H1 (cell line): ENCODE measurements at regions not wholly inside any gene's neighbourhood (a gene's known extent, or its start where the extent isn't known, plus 50 kb on each side); places are given as distances from the start of the nearest gene placed in this dataset.

Source experiments
- CBX5 ChIP-seq: fragments of 300-800, 300-1000 bp; sonication (generic); IDR thresholded peaks from 2 replicates; pipeline ENCODE4 v1.7.1; 2016; ENCODE audit warnings: antibody characterized with exemption, low read length, low read depth
- CTBP2 ChIP-seq: IDR thresholded peaks from 2 replicates; pipeline ENCODE4 v1.7.0; 2011; ENCODE audit warnings: borderline replicate concordance, mild to moderate bottlenecking, moderate library complexity, mixed read lengths, low read length; ENCODE audit not compliant: insufficient read depth, insufficient read length
- FOSL1 ChIP-seq: IDR thresholded peaks from 2 replicates; pipeline ENCODE4 v1.6.1; 2011; ENCODE audit warnings: mild to moderate bottlenecking, low read depth, low read length, moderate library complexity; ENCODE audit not compliant: insufficient read depth
- RFX5 ChIP-seq: IDR thresholded peaks from 2 replicates; pipeline ENCODE4 v1.6.1; 2011; ENCODE audit warnings: low read depth, low read length, improper control_type of control experiment, borderline replicate concordance
- RNF2 ChIP-seq: fragments of 200-900, 300-1000 bp; sonication (generic); IDR thresholded peaks from 2 replicates; pipeline ENCODE4 v1.7.1; 2016; ENCODE audit warnings: borderline replicate concordance, low read depth, mild to moderate bottlenecking, antibody characterized with exemption, low read length; ENCODE audit not compliant: poor library complexity, severe bottlenecking; ENCODE audit errors: missing control alignments
- SIRT6 ChIP-seq: IDR thresholded peaks from one replicate; pipeline ENCODE4 v1.7.1; 2012; ENCODE audit warnings: low read length, inconsistent platforms
- SRF ChIP-seq: IDR thresholded peaks from 2 replicates; pipeline ENCODE4 v1.6.1; 2011; ENCODE audit warnings: mild to moderate bottlenecking, low read depth, low read length, moderate library complexity
- TF ChIP-seq, protein P1 (sequence below): fragments of 300-600 bp; sonication (generic); IDR thresholded peaks from 2 replicates; pipeline ENCODE4 v1.7.1; 2012; ENCODE audit warnings: low read length, moderate library complexity, mild to moderate bottlenecking, inconsistent platforms; ENCODE audit not compliant: insufficient replicate concordance
- TF ChIP-seq, protein P2 (sequence below), 3 experiments: IDR thresholded peaks; 1 replicate in 2 of 3; 2 replicates in 1 of 3; pipeline versions ENCODE4 v1.5.1 to v1.6.1; 2011; ENCODE audit warnings: low read length in 3 of 3, mild to moderate bottlenecking in 3 of 3, inconsistent platforms in 2 of 3, low read depth in 1 of 3, moderate library complexity in 1 of 3; ENCODE audit not compliant: insufficient read depth in 1 of 3; ENCODE audit errors: control extremely low read depth in 1 of 3

- TF ChIP-seq, protein P1, sequence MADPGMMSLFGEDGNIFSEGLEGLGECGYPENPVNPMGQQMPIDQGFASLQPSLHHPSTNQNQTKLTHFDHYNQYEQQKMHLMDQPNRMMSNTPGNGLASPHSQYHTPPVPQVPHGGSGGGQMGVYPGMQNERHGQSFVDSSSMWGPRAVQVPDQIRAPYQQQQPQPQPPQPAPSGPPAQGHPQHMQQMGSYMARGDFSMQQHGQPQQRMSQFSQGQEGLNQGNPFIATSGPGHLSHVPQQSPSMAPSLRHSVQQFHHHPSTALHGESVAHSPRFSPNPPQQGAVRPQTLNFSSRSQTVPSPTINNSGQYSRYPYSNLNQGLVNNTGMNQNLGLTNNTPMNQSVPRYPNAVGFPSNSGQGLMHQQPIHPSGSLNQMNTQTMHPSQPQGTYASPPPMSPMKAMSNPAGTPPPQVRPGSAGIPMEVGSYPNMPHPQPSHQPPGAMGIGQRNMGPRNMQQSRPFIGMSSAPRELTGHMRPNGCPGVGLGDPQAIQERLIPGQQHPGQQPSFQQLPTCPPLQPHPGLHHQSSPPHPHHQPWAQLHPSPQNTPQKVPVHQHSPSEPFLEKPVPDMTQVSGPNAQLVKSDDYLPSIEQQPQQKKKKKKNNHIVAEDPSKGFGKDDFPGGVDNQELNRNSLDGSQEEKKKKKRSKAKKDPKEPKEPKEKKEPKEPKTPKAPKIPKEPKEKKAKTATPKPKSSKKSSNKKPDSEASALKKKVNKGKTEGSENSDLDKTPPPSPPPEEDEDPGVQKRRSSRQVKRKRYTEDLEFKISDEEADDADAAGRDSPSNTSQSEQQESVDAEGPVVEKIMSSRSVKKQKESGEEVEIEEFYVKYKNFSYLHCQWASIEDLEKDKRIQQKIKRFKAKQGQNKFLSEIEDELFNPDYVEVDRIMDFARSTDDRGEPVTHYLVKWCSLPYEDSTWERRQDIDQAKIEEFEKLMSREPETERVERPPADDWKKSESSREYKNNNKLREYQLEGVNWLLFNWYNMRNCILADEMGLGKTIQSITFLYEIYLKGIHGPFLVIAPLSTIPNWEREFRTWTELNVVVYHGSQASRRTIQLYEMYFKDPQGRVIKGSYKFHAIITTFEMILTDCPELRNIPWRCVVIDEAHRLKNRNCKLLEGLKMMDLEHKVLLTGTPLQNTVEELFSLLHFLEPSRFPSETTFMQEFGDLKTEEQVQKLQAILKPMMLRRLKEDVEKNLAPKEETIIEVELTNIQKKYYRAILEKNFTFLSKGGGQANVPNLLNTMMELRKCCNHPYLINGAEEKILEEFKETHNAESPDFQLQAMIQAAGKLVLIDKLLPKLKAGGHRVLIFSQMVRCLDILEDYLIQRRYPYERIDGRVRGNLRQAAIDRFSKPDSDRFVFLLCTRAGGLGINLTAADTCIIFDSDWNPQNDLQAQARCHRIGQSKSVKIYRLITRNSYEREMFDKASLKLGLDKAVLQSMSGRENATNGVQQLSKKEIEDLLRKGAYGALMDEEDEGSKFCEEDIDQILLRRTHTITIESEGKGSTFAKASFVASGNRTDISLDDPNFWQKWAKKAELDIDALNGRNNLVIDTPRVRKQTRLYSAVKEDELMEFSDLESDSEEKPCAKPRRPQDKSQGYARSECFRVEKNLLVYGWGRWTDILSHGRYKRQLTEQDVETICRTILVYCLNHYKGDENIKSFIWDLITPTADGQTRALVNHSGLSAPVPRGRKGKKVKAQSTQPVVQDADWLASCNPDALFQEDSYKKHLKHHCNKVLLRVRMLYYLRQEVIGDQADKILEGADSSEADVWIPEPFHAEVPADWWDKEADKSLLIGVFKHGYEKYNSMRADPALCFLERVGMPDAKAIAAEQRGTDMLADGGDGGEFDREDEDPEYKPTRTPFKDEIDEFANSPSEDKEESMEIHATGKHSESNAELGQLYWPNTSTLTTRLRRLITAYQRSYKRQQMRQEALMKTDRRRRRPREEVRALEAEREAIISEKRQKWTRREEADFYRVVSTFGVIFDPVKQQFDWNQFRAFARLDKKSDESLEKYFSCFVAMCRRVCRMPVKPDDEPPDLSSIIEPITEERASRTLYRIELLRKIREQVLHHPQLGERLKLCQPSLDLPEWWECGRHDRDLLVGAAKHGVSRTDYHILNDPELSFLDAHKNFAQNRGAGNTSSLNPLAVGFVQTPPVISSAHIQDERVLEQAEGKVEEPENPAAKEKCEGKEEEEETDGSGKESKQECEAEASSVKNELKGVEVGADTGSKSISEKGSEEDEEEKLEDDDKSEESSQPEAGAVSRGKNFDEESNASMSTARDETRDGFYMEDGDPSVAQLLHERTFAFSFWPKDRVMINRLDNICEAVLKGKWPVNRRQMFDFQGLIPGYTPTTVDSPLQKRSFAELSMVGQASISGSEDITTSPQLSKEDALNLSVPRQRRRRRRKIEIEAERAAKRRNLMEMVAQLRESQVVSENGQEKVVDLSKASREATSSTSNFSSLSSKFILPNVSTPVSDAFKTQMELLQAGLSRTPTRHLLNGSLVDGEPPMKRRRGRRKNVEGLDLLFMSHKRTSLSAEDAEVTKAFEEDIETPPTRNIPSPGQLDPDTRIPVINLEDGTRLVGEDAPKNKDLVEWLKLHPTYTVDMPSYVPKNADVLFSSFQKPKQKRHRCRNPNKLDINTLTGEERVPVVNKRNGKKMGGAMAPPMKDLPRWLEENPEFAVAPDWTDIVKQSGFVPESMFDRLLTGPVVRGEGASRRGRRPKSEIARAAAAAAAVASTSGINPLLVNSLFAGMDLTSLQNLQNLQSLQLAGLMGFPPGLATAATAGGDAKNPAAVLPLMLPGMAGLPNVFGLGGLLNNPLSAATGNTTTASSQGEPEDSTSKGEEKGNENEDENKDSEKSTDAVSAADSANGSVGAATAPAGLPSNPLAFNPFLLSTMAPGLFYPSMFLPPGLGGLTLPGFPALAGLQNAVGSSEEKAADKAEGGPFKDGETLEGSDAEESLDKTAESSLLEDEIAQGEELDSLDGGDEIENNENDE: no peak
- TF ChIP-seq SRF (no peak), CBX5 (no peak), RFX5 (no peak), FOSL1 (no peak), RNF2 (no peak), SIRT6 (no peak), CTBP2 (no peak)
- TF ChIP-seq, protein P2, sequence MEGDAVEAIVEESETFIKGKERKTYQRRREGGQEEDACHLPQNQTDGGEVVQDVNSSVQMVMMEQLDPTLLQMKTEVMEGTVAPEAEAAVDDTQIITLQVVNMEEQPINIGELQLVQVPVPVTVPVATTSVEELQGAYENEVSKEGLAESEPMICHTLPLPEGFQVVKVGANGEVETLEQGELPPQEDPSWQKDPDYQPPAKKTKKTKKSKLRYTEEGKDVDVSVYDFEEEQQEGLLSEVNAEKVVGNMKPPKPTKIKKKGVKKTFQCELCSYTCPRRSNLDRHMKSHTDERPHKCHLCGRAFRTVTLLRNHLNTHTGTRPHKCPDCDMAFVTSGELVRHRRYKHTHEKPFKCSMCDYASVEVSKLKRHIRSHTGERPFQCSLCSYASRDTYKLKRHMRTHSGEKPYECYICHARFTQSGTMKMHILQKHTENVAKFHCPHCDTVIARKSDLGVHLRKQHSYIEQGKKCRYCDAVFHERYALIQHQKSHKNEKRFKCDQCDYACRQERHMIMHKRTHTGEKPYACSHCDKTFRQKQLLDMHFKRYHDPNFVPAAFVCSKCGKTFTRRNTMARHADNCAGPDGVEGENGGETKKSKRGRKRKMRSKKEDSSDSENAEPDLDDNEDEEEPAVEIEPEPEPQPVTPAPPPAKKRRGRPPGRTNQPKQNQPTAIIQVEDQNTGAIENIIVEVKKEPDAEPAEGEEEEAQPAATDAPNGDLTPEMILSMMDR (IDR thresholded peaks at IDR 0.05; ENCODE audit: control extremely low read depth in 1 of 3, insufficient read depth in 1 of 3, low read depth in 1 of 3, low read length in 3 of 3): no peak
Measured at GRCh38 chrX:39960219-39960618, 137.5 kb downstream of the BCOR start (continued).
